NCI-H1092 (cell line): ENCODE measurements at regions not wholly inside any gene's neighbourhood (a gene's known extent, or its start where the extent isn't known, plus 50 kb on each side); places are given as distances from the start of the nearest gene placed in this dataset.
A peak's percentile ranks its signal among the peaks of the same experiment; 100 is the strongest.

ENCODE experiments used
- DNase-seq: peaks from one replicate; lab custom pipeline; 2025; lab: John Stamatoyannopoulos, UW

DNA sequence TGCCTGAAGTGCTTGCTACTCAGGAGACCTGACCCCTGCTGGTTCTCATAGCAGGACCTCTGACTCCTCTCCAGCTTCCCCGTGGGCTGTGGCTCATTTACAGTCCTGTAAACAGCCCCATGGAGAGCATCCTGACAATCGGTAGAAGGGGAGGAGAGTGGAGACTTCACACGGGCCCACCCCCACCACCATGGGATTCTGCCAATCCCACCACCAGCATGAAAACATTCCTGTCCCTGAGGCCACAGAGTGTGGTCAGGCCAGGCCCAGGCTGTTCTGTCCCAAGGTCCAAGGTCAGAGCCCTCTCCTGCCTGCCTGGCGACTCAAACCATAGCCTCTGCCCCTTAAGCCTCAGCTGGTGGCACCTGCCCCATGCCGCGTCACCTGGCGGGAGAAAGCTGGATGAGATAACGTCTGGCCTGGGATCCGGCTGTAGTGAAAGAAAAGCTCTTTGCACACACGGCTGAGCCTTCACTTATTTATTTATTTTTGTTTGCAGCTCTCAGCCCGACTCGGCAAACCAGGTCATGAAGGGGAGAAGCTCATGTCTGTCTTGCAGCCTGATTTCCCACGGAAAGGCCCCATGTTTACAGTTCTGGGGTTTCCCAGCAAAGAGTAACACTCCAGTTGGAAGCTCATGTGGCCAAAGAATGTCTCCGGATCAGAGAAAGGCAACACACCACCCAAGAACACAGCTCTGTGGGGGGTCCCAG, 293.6 kb upstream of the ZMIZ1 start:
- peak; percentile 43 for DNase-seq

DNA sequence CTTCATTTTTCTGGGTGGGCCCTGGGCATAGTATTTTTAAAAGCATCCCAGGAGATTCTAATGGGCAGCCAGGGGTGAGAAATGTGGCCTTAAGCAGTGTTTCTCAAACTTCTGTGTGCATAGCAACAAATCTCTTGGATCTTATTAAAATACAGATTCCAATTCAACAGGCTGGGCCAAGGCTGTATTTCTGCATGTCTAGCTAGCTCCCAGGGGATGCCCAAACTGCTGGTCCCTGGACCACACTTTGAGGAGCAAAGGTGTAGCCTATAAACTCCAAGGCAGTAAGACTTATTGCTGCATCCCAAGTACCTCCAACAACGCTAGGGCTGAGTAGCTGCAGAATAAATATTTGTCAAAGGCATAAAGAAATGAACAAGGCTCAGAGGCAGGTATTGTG, 292.9 kb upstream of the ZMIZ1 start:
- no peak for DNase-seq

DNA sequence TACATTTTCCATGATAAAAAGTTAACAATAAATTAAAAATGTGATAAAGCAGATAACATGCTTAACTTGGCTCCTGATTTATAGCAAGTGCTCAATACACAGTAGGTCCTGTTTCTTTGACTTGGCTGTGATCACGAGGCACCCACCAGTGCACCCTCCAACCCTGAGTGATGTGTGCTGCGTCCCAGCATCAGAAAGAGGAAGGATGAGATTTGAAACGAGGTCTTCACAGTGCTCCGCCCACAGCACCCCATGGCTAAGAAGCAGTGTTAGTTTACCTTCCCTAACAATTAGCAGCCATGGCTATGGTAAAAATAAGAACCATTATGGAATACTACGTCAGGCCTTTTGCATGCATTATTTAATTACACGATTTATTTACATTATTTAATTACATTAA, 292.0 kb upstream of the ZMIZ1 start:
- no peak for DNase-seq

GRCh38 chr10:78777466-78777865, 291.3 kb upstream of the ZMIZ1 start:
- DNase-seq = no peak

DNA sequence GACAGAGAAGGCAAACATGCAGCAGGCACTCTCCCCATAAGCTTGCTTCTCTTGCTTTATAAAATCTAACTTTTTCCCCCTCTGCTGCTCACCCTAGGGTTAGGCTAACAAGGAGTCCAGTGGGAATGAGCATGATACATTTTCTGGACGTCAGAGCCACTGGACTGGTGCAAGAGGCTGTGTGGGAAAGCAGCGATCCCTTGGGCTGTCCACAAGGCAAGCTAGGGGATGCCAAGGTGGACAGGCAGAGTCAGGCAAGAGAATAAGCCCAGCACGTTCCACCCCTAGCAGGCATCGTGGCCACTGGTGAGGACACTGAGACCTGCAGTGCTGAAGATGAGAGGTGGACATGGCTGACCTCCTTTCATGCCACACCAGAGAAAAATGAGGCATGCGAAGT, 290.9 kb upstream of the ZMIZ1 start:
- no peak for DNase-seq

DNA sequence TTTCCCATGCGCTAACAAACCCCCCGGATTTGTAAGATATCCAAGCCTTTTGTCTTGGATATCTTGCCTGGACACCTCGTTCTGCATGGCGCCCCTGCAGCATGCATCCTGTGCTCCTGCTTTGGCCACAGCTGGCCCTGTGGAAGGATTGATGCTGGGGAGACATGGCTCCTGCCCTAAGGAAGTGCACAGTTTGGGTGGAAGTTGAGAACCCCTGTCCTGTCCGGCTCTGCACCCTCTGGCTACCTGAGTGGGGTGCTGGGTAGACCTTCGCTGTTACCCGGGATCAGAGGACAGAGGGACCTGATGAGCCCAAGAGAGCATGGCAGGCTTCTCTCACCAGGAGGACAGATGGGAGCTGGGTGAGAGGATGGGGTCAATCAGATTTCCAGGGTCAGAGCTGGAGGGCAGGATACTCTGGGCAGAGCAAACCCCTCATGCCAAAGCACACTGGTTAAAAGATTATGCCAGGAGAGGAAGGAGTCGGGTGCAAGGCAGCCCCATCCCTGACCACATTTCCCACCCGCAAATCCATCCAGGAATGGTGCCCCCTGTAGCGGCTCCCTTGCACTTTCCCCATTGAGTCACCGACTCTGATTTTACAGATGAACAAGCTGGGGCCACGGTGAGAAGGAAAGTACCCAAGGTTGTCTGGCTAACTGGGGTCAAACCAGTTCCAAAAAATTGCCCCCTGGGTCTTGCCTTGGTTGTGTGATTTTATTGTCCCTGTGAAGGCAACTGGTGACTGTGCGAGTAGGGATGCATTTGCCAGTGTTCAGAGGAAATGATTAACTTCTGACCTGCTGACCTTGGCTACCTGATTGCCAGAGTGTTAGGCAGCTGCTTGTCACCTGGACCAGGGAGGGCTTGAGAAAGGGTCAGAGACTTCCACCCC, 290.1 kb upstream of the ZMIZ1 start:
- DNase-seq = no peak

- DNase-seq = no peak
Measured at GRCh38 chr10:78779339-78779955, 289.3 kb upstream of the ZMIZ1 start.

DNA sequence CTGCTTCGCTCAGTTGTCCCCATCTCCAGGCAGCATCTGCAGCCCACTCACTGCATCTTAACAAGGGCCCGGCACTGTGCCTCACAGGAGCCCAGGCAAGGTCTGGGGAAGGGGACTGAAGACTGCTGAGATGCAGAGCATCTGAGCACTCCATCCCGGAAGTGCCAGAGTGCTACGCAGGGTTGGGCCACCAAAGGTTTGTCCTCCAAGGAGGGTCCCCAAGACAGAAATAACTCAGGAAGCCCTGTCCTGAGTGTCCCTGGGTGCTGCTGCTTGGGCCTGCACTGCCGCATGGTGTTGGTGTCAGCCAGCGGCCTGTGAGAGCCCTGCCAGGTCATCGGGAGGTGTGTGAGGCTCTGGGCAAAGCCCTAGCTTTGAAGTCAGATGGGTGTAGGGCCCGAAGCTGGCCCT, 288.2 kb upstream of the ZMIZ1 start:
- no peak for DNase-seq

DNA sequence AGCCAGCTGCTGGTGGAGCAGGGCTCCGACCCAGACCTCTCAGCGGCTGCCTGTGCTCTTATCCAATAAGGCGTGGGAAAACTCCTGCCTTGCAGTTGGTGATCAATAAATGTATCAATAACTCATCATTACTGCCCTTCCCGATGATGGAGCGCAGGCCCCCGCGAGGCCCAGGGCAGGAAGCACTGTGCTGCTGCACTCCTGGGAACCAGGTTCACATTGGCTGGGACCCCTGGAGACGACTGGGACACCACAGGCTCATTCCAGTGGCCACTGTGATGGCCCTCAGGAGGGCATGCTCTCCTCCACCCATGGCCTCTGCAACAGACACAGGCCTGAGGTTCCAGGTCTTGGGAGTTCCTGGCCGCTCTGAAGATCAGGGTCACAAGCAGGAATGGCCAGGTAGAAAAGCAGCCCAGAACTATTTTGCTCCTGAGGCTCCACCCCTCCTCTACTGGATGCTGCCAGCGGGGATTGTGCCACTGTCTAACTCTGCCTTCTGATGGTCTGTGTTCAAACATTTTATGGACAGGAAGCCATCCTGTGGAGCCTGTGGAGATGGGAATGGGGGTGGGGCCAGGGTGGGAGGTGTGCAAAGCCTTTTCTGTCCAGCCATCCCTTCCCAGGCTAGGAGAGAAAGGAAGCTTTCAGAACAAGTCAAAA, 287.4 kb upstream of the ZMIZ1 start:
- DNase-seq = no peak

- no peak for DNase-seq
Measured at GRCh38 chr10:78781991-78782390, 286.8 kb upstream of the ZMIZ1 start.

DNA sequence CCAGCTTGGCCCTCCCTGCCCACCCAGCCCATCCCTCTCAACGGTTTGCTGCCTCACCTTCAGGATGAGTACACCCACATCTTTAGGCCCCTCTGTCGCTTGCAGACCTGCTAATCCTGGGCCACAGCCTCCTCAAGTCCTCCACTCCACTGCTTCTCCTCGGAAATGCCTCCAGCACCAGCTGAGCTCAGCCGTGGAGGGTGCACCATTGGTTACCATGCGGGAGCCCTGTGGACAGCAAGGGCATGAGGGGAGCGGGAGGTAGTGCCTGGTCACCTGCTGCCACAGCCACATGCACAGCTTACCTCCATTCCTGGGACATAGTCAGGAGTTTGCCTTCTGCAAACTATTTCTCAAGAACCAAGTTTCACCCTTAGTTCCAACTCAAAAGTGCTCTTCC, 286.3 kb upstream of the ZMIZ1 start:
- no peak for DNase-seq

DNA sequence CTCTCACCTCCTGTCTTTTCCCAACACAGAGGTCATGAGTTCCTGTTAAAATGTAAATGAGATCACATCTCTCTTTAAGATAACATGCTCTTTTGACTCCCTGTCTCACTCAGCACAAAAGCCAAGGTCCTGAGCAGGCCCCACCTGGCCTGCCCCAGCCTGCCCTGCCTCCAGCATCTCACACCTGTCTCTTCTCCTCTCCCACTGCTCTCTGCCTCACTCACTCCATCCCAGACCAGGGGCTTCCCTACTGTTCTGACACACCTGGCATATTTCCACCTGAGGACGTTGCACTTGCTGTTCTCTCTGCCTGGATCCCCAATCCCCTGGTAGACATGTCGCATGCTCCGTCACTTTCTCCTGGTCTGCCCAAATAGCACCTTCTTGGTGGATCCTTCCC, 285.0 kb upstream of the ZMIZ1 start:
- no peak for DNase-seq

- DNase-seq = no peak
Measured at GRCh38 chr10:78784546-78784945, 284.2 kb upstream of the ZMIZ1 start.

- DNase-seq = no peak
Measured at GRCh38 chr10:78785066-78785465, 283.7 kb upstream of the ZMIZ1 start.

DNA sequence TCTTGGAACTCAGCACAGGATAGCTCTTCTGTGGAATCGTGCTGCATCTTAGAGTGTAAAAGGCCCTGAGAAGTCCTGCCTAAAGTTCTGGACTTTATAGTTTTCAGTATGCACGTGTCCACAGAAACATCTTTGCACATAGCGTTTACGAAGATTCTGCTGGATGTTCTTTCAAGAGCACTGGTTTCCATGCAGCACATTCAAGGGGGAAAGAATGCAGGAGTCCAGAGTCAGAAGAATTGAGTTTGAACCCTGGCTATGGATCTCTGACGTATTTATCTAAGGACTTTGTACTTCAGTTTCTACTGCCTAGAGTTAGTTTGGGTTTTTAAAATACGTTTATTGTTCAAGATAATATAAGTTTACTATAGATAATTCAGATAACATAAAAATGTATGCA, 282.8 kb upstream of the ZMIZ1 start:
- DNase-seq = no peak

DNA sequence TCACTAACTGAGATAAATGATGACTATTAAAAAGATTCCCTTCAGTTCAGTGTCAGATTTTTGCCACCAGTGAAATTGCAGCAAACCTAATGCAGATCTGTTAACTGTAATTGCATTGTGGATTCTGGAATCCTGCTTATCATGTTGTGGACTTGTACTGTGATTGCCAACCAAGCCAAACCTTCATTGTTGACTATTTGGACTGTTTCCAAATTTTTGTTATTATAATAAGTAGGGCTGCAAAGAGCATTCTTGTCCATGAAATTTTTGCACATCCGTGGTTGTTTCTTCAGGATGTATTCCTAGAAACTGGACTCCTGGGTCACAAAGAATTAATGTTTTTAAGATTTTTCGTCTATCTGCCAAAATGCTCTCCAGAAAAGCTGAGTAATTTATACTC, 281.6 kb upstream of the ZMIZ1 start:
- DNase-seq = no peak

DNA sequence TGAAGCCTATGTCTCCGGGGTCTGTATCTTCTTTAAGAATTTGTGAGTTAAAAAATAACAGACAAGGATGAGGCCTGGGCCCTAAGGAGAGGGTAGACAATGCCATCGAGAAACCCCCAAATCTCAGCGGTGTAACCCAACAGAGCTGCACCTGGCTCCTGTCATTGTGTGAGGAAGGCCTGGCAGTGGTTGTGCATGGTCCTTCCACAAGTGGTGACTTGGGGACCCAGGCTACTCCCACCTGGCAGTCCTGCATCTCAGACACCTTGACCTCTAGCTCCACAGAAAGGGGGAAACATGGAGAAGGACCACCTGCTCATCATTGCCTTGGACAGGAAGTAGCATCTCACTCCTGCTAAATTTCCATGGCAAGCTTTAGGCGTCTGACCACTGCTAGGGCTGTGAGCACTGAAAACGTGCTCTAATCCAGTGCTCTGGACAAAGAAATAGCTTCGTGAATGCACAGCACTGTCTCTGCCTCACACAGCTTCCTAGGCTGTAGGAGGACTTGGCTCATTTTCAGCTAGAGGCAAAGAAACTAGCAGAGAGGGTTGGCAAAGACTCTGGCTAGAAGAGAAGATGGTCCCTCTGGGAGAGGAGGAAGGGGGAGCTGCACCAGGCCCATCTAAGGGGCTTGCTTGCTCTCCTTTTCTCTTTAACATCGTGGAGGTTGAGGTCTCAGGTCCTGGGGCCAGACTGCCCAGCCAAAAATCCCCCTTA, 273.9 kb upstream of the ZMIZ1 start:
- DNase-seq = no peak

DNA sequence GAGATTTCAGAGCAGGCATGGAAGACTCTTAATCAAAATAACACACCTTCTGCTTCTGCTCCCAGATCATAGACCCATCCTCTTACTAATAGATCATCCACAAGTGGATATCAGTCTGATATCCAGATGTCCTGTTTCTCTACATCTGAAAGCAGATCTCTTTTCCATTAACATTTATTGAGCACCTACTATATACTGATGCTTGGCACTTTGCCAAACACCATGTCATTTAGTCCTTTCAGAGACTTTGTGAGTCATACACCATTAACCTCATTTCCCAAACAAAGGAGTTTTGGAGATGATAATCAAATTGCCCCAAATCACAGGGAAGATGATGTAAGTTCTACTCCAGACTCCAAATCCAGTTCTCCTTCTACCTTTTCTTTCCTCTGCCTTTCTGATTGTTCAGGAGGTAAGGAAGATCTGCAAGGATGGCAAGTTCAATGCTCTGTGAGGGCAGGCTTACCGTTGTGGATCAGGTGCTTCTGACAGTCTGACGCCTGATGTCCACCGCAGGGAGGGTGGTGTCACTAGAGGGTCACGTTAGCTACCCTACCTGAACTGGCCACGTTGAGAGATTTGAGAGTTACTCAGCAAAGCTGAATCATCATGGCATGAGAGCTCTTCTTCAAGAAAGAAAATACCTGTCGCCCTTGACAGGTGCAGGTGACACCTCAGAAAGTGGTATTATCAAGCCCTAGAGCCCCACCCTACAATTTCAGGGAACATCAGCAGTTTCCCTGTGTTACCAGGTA, 269.6 kb upstream of the ZMIZ1 start:
- no peak for DNase-seq

GRCh38 chr10:78800006-78800405, 268.8 kb upstream of the ZMIZ1 start:
- DNase-seq = no peak

GRCh38 chr10:78800535-78801320, 268.0 kb upstream of the ZMIZ1 start:
- DNase-seq = no peak
